ENCODE measurements at regions not wholly inside any gene's neighbourhood (a gene's known extent, or its start where the extent isn't known, plus 50 kb on each side); places are given as distances from the start of the nearest gene placed in this dataset.

GRCh38 chr2:175855236-175855635, 146.8 kb downstream of the LNPK start:
- no peak for TF ChIP-seq CTCF (IDR thresholded peaks at IDR 0.05; ENCODE audit: low read depth, low read length, missing input control)
- no peak for TF ChIP-seq ATF3 (IDR thresholded peaks at IDR 0.05)
- TF ChIP-seq YY1 (IDR thresholded peaks at IDR 0.05), result no peak
- no peak for TF ChIP-seq REST (IDR thresholded peaks at IDR 0.05)
- no peak for TF ChIP-seq ZBTB33 (IDR thresholded peaks at IDR 0.05)
- no peak for TF ChIP-seq FOXA1 (IDR thresholded peaks at IDR 0.05)
- no peak for TF ChIP-seq TAF1 (conservative IDR thresholded peaks at IDR 0.05)
- TF ChIP-seq GABPA (IDR thresholded peaks at IDR 0.05 in 1 of 2, conservative IDR thresholded peaks at IDR 0.05 in 1 of 2), result no peak
- TF ChIP-seq RAD21 (IDR thresholded peaks at IDR 0.05), result no peak
- no peak for TF ChIP-seq RXRA (IDR thresholded peaks at IDR 0.05)
- no peak for TF ChIP-seq MAX (IDR thresholded peaks at IDR 0.05)
- TF ChIP-seq NR2F2 (IDR thresholded peaks at IDR 0.05), result no peak
